GM12878 (cell line): ENCODE measurements at regions not wholly inside any gene's neighbourhood (a gene's known extent, or its start where the extent isn't known, plus 50 kb on each side); places are given as distances from the start of the nearest gene placed in this dataset.

ENCODE experiments used
- ATAC-seq: fragments of 200-7000 bp; cut with Tn5 transposase; 3 replicates; pipeline ENCODE4 v1.9.1; 2020; ENCODE audit warnings: mild to moderate bottlenecking, moderate library complexity
- BruUV-seq: library from RNA; stranded (reverse); fragments of 400-500 nt; replicated peaks from 2 replicates; lab custom pipeline; 2021; lab: Mats Ljungman, UMichigan
- CTCF ChIA-PET: fragments of 300-600 bp; sonication (Branson Sonifier 250); formaldehyde crosslinking; extraction: SDS; loops from one replicate; lab custom pipeline; 2021; ENCODE audit warnings: inconsistent platforms; lab: Yijun Ruan, JAX
- POLR2A ChIA-PET: fragments of 350-600 bp; formaldehyde crosslinking; extraction: SDS; loops from one replicate; lab custom pipeline; 2021; ENCODE audit warnings: inconsistent platforms; lab: Charles Lee
- RAD21 ChIA-PET: fragments of 300-600 bp; sonication (Branson Sonifier 250); formaldehyde crosslinking; loops from one replicate; lab custom pipeline; 2023; ENCODE audit warnings: antibody characterized with exemption; ENCODE audit not compliant: unreplicated experiment; lab: Charles Lee
- SMC1A ChIA-PET: fragments of 300-600 bp; sonication (Branson Sonifier 250); formaldehyde crosslinking; loops from one replicate; lab custom pipeline; 2023; ENCODE audit not compliant: unreplicated experiment, uncharacterized antibody; lab: Charles Lee
- DNase-seq: peaks from one replicate; pipeline ENCODE4 v3.0.0-alpha.2; 2011; ENCODE audit warnings: low read depth, low spot score
- FAIRE-seq: peaks from 3 replicates; lab custom pipeline; 2011; peaks lifted over from hg19 to GRCh38; lab: Jason Lieb, UNC
- H2AFZ ChIP-seq: 2 replicates; pipeline ENCODE4 v1.6.0; 2011; ENCODE audit warnings: low read depth, low read length, control low read depth; ENCODE audit not compliant: control insufficient read depth
- H3K27ac ChIP-seq: 2 replicates; pipeline ENCODE4 v1.5.1; 2011; ENCODE audit warnings: control low read depth; ENCODE audit not compliant: control insufficient read depth, insufficient read depth
- H3K27me3 ChIP-seq, 2 experiments: replicated peaks in 1 of 2; 2 replicates each; pipeline versions ENCODE4 v1.6.0 to v1.6.1; 2011; ENCODE audit warnings: low read length in 1 of 2; ENCODE audit not compliant: control insufficient read depth in 2 of 2, insufficient read depth in 2 of 2
- H3K36me3 ChIP-seq, 2 experiments: 2 replicates each; pipeline ENCODE4 v1.5.1; 2011; ENCODE audit warnings: low read length in 1 of 2; ENCODE audit not compliant: control insufficient read depth in 2 of 2, insufficient read depth in 2 of 2
- H3K4me1 ChIP-seq: 2 replicates; pipeline ENCODE4 v1.6.1; 2011; ENCODE audit warnings: mild to moderate bottlenecking, low read length, moderate library complexity, mixed read lengths; ENCODE audit not compliant: control insufficient read depth, insufficient read depth
- H3K4me2 ChIP-seq: 2 replicates; pipeline ENCODE4 v1.6.0; 2011; ENCODE audit warnings: control low read depth; ENCODE audit not compliant: control insufficient read depth, insufficient read depth
- H3K4me3 ChIP-seq: fragments of 200-600 bp; sonication (generic); 2 replicates; pipeline ENCODE4 v1.5.1; 2016
- H3K79me2 ChIP-seq: 2 replicates; pipeline ENCODE4 v1.6.0; 2011; ENCODE audit warnings: low read length; ENCODE audit not compliant: control insufficient read depth, insufficient read depth
- H3K9ac ChIP-seq: 2 replicates; pipeline ENCODE4 v1.8.0; 2011; ENCODE audit warnings: low read length, control low read depth, mixed read lengths; ENCODE audit not compliant: control insufficient read depth, insufficient read depth
- H3K9me3 ChIP-seq: replicated peaks from 3 replicates; pipeline ENCODE4 v1.5.1; 2011; ENCODE audit warnings: mild to moderate bottlenecking, low read length; ENCODE audit not compliant: control insufficient read depth, insufficient read depth
- H4K20me1 ChIP-seq: 2 replicates; pipeline ENCODE4 v1.6.0; 2011; ENCODE audit not compliant: control insufficient read depth, insufficient read depth
- ATF3 ChIP-seq: IDR thresholded peaks from 2 replicates; pipeline ENCODE4 v1.6.1; 2011; ENCODE audit warnings: low read depth, mild to moderate bottlenecking, low read length, moderate library complexity, borderline replicate concordance; ENCODE audit errors: extremely low read depth
- CEBPB ChIP-seq, 2 experiments: fragments of 150-350 bp in 1 of 2; IDR thresholded peaks; 2 replicates each; pipeline ENCODE4 v1.6.1; 2012 to 2014; ENCODE audit warnings: low read depth in 2 of 2, low read length in 2 of 2, borderline replicate concordance in 1 of 2, inconsistent platforms in 1 of 2
- EP300 ChIP-seq, 2 experiments: fragments of 150-350 bp in 1 of 2; IDR thresholded peaks; 2 replicates each; pipeline ENCODE4 v1.6.1; 2011 to 2012; ENCODE audit warnings: low read depth in 2 of 2, low read length in 2 of 2, borderline replicate concordance in 1 of 2, improper control_type of control experiment in 1 of 2, inconsistent platforms in 1 of 2; ENCODE audit not compliant: control insufficient read depth in 1 of 2
- FOXK2 ChIP-seq: fragments of 450-650 bp; IDR thresholded peaks from 2 replicates; pipeline ENCODE4 v1.6.1; 2017; ENCODE audit warnings: mild to moderate bottlenecking, moderate library complexity
- GABPA ChIP-seq: IDR thresholded peaks from 2 replicates; pipeline ENCODE4 v1.6.1; 2014; ENCODE audit warnings: antibody characterized with exemption, low read depth, mild to moderate bottlenecking, inconsistent platforms
- HDAC2 ChIP-seq: fragments of 200-600 bp; sonication (generic); IDR thresholded peaks from 2 replicates; pipeline ENCODE4 v1.6.1; 2017
- IKZF1 ChIP-seq: fragments of 450-650 bp; conservative IDR thresholded peaks from 2 replicates; pipeline ENCODE4 v1.6.1; 2017; ENCODE audit warnings: antibody characterized with exemption, mild to moderate bottlenecking
- JUNB ChIP-seq: IDR thresholded peaks from 2 replicates; pipeline ENCODE4 v1.6.1; 2016; ENCODE audit warnings: antibody characterized with exemption, mild to moderate bottlenecking
- MLLT1 ChIP-seq: fragments of 450-650 bp; IDR thresholded peaks from 2 replicates; pipeline ENCODE4 v1.6.1; 2016; ENCODE audit warnings: mild to moderate bottlenecking
- MYB ChIP-seq: fragments of 150-350 bp; IDR thresholded peaks from 2 replicates; pipeline ENCODE4 v1.6.1; 2014; ENCODE audit warnings: mild to moderate bottlenecking, low read depth, low read length, borderline replicate concordance
- MYC ChIP-seq: IDR thresholded peaks from 2 replicates; pipeline ENCODE4 v1.6.1; 2011; ENCODE audit warnings: mild to moderate bottlenecking, low read length, moderate library complexity, inconsistent platforms; ENCODE audit not compliant: insufficient read depth, insufficient replicate concordance, insufficient read length, severe bottlenecking
- PAX8 ChIP-seq: fragments of 450-650 bp; IDR thresholded peaks from 2 replicates; pipeline ENCODE4 v1.6.1; 2017; ENCODE audit warnings: mild to moderate bottlenecking, moderate library complexity
- RELB ChIP-seq: fragments of 450-650 bp; IDR thresholded peaks from 2 replicates; pipeline ENCODE4 v1.6.1; 2017; ENCODE audit warnings: low read depth, mild to moderate bottlenecking, moderate library complexity
- SKIL ChIP-seq: fragments of 450-650 bp; IDR thresholded peaks from 2 replicates; pipeline ENCODE4 v1.6.1; 2017; ENCODE audit warnings: mild to moderate bottlenecking, low read depth, inconsistent platforms; ENCODE audit not compliant: poor library complexity, severe bottlenecking
- TARDBP ChIP-seq: IDR thresholded peaks from 2 replicates; pipeline ENCODE4 v1.6.1; 2016; ENCODE audit warnings: borderline replicate concordance
- ZNF217 ChIP-seq: fragments of 450-650 bp; IDR thresholded peaks from 2 replicates; pipeline ENCODE4 v1.6.1; 2017; ENCODE audit warnings: antibody characterized with exemption, mild to moderate bottlenecking
- ZNF24 ChIP-seq: fragments of 450-650 bp; IDR thresholded peaks from 2 replicates; pipeline ENCODE4 v1.6.1; 2017; ENCODE audit warnings: antibody characterized with exemption, mild to moderate bottlenecking
- WGBS: methylation state at CpG from one replicate; pipeline ENCODE4 v1.1.6; 2016; ENCODE audit warnings: low lambda C conversion rate; ENCODE audit not compliant: insufficient replicate concordance, insufficient coverage; ENCODE audit errors: missing lambda C conversion rate; 5-methylcytosine and 5-hydroxymethylcytosine counted together
- in situ Hi-C: fragments of 300-500 bp; cut with MboI; formaldehyde crosslinking; loops from 9 replicates; pipeline ENCODE4 v1.14.3; 2018; ENCODE audit warnings: mixed read lengths
- intact Hi-C: fragments of 100-400 bp; cut with micrococcal nuclease; formaldehyde crosslinking; loops from one replicate; pipeline ENCODE4 v1.14.2; 2022; ENCODE audit not compliant: unreplicated experiment

- TF ChIP-seq MYC (no peak), MLLT1 (no peak), SKIL (no peak), EP300 (IDR thresholded peaks at IDR 0.05; ENCODE audit: borderline replicate concordance in 1 of 2, control insufficient read depth in 1 of 2, low read depth in 2 of 2, low read length in 2 of 2) (no peak), JUNB (no peak)
These were observed 108.2 kb upstream of the LOC128125822 start (continued) for GRCh38 chr6:63464060-63464459.

- H3K9ac ChIP-seq = no peak overlapping the region
- no peaks in the 10 kb centered on the region for H3K27me3 ChIP-seq
- FAIRE-seq (no peak), ATAC-seq (no peak), DNase-seq (no peak)
- CTCF ChIA-PET = interaction anchor here (1.4 kb wide), 1 partner anchor 13 kb away, joined by 6 read pairs; no protein-coding TSS in a partner anchor
- no peaks in the 10 kb centered on the region for H4K20me1 ChIP-seq
- POLR2A ChIA-PET = no interaction called here
- BruUV-seq = no TSS peak
- no peak overlapping the region for H3K27ac ChIP-seq
- intact Hi-C loops (no loop called here), in situ Hi-C loops (no loop called here)
- H3K4me2 ChIP-seq = no peak overlapping the region
- no peaks in the 10 kb centered on the region for H3K36me3 ChIP-seq
- WGBS = 83% methylated on average over 2 of the region's 2 CpGs
- no peak overlapping the region for H3K4me3 ChIP-seq
- H3K9me3 ChIP-seq = no peaks in the 10 kb centered on the region
- SMC1A ChIA-PET = interaction anchor here (1.4 kb wide), 1 partner anchor 112 kb away, joined by 4 read pairs; no protein-coding TSS in a partner anchor
- H2AFZ ChIP-seq = no peak overlapping the region
- RAD21 ChIA-PET = no interaction called here
- H3K4me1 ChIP-seq = no peaks in the 10 kb centered on the region
- no peaks in the 10 kb centered on the region for H3K79me2 ChIP-seq
- TF ChIP-seq RELB = no peak
- no peak for TF ChIP-seq MYB
- no peak for TF ChIP-seq TARDBP
- no peak for TF ChIP-seq ATF3
- no peak for TF ChIP-seq PAX8
- no peak for TF ChIP-seq FOXK2
- no peak for TF ChIP-seq CEBPB (IDR thresholded peaks at IDR 0.05; ENCODE audit: borderline replicate concordance in 1 of 2, low read depth in 2 of 2, low read length in 2 of 2)
- TF ChIP-seq ZNF217 = no peak
- no peak for TF ChIP-seq JUNB
- TF ChIP-seq HDAC2 = no peak
- no peak for TF ChIP-seq IKZF1
- TF ChIP-seq ZNF24 = no peak
- no peak for TF ChIP-seq GABPA
These were observed 106.5 kb upstream of the LOC128125822 start for GRCh38 chr6:63465750-63466149.
